Left lobe of liver (tissue), 2 donors: ENCODE measurements at regions not wholly inside any gene's neighbourhood (a gene's known extent, or its start where the extent isn't known, plus 50 kb on each side); places are given as distances from the start of the nearest gene placed in this dataset.

Source experiments
- ATAC-seq: fragments of 200-7000 bp; cut with Tn5 transposase; one replicate; pipeline ENCODE4 v1.9.1; 2020; ENCODE audit warnings: mild to moderate bottlenecking, moderate library complexity
- DNase-seq: peaks from one replicate; pipeline ENCODE4 v3.0.0-alpha.2; 2020; ENCODE audit warnings: low spot score
- donor health status: DM: no; HTN: no; CAD: no; lungs with moderate emphysema.
- donor health status: DM: no; HTN: yes; CAD: no.

DNA sequence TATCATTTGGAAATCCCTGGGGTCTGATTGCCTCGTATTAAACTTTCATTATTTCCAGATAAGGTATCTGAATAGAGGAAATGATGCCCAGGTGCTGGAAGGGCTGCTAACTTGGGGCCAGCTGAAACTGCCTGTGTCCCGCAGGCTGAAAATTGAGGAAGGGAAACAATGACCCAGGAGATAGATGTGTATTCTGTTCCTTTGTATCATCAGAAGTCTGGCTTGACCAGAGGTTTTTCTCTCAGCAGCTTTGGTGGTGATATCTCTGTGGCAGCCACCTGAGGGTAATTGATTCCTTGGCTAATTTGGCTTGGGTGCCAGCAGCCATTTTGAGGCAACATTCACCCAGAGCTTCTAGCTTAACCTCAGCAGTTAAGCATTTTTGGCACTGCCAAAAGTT lies 90.0 kb upstream of the STT3B start:
- ATAC-seq: no peak

DNA sequence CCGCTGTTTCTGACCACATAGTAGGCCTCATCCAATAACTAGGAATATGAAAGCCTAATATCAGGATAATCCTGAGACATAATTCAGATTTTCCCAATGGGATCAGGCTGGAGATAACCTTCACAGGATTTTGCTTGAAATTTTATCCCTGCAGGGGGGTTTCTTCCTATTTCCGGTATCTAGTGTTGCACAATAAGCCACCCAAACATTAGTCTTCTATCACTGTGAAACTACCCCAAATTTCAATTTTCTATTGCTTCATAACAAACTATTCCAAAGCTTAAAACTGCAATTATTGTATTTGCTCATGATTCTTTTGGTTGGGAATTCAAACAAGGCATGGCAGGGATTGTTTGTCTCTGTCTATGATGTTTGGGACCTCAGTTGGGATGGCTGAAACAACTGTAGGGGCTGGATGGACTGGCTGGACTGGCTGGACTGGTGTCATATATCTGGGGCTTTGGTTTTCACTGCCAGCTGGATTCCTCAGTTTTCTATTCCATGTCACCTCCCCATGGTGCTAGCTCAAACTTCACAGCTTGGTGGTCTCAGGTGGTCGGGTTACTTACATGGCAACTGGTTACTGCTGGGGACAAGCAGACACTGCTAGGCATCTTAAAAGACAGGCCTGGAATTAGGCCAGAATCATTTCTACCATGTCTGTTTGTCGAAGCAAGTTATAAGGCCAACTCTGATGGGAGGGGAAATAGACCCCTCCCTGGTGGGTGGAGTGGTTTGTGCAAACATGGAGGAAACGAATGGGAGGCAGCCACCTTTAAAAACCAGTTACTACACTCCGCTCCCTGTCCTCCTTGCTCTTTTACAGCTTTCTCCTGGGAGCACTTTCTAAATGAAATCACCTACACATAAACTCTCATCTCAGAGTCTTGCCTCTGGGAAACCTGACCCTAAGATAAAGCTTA lies 88.2 kb upstream of the STT3B start:
- ATAC-seq: no peak
- no peak for DNase-seq

More for the DNA sequence above, 90.0 kb upstream of the STT3B start:
- DNase-seq: no peak

DNA sequence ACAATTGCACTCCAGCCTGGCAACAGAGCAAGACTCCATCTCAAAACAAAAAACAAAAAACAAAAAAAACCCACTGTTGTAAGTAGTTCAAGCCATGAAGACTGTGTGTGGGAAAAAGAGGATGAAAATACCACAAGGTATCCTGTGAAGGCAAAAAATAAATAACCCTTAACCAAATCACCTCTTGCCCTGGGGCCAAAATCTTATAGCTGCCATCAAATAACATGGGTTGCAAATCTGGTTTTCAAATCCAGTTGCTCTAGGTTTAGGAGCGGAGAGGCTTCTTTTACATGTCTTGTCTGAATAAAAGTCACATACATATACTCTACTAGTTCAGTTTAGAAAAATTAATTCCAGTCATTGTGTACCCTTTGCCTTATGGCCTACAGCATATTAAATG lies 87.0 kb upstream of the STT3B start:
- DNase-seq: no peak
- no peak for ATAC-seq

- peak; percentile 95 for ATAC-seq
- DNase-seq: peak; percentile 60
These were observed 84.5 kb upstream of the STT3B start for GRCh38 chr3:31448035-31448881.

GRCh38 chr3:31448882-31449243 lies 83.9 kb upstream of the STT3B start:
- DNase-seq (no peak), ATAC-seq (no peak)

DNA sequence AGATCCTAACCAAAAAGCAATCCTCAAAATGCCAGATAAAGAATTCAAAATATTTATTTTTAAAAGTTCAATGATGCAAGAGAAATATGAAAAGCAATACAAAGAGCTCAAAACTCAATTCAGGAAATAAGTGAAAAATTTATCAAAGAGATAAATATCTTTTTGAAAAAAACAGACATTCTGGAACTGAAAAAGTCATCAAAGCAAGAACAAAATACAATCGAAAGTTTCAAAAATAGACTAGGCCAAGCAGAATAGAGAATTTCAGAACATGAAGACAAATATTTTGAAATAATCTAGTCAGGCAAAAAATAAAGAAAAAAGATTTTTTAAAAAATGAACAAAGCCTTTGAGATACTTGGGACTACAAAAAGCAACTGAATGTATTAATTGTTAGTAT lies 83.4 kb upstream of the STT3B start:
- DNase-seq: no peak
- no peak for ATAC-seq

GRCh38 chr3:31450345-31450744 lies 82.4 kb upstream of the STT3B start:
- no peak for ATAC-seq
- DNase-seq: no peak

- ATAC-seq (no peak), DNase-seq (no peak)
These were observed 80.1 kb upstream of the STT3B start for GRCh38 chr3:31452495-31453106.

GRCh38 chr3:31453430-31453829 lies 79.3 kb upstream of the STT3B start:
- ATAC-seq: no peak
- no peak for DNase-seq

DNA sequence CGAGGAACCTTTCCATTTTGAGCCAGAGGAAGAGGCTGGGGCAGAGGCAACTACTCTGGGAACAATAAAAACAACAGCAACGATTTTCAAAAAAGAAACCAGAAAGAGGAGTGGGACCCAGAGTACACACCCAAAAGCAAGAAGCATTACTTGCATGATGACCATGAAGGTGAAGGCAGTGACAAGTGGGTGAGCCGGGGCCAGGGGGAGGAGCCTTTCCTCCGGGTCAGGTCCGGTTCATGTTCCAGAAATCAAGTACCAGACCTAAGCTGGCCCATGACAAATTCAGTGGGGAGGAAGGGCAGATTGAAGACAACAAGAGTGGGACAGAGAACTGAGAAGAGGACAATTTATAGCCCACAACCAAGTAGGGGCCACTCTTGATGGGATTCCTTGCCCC lies 77.2 kb upstream of the STT3B start:
- ATAC-seq: no peak
- no peak for DNase-seq

- ATAC-seq: no peak
These were observed 76.4 kb upstream of the STT3B start for GRCh38 chr3:31456373-31456772.

DNA sequence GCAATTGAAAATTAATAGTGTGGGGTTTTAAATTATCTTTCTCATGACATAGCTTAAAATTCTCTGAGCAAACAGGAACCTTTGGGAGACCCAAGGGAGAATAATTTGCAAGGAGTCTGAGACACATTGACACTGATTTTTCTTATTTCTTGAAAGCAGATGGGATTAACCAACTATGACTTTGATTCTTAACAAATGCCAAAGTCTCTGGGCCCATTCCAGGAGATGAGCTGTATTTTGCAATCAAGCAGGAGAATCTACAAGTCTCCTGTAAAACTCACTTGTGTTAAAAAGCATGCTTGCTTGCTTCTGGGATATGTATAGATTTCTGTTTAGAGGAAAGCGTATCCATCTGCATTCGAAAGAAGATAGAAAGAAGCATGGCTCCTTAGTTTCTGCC lies 71.3 kb upstream of the STT3B start:
- DNase-seq (no peak), ATAC-seq (no peak)

More at GRCh38 chr3:31456373-31456772, 76.4 kb upstream of the STT3B start:
- DNase-seq: no peak

DNA sequence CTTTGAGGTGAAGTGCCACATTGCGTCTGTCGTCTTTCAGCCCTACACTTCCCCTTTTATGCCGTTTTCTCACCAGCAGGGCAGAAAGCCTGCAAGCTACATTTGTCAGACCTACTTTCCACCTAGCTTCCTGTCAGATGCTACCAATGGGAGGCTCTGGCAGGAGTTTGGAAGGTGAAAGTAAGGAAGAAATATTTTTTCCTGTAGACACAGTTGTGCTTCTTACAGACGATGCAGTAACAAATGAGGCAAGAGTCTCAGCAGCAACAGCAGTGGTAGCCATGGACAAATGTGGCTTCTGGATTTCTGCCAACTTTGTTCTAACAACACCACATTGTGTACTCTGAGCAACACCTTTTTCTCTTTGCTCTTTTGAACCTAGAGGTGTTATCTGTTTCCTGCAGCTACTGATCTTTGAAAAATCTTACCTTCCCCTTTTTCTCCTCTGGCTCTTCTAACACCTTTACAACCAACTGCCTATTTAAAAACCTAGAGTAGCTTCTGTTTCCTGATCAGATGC lies 70.6 kb upstream of the STT3B start:
- DNase-seq: no peak
- ATAC-seq: no peak

- ATAC-seq: no peak
- no peak for DNase-seq
These were observed 66.7 kb upstream of the STT3B start for GRCh38 chr3:31465999-31466398.

DNA sequence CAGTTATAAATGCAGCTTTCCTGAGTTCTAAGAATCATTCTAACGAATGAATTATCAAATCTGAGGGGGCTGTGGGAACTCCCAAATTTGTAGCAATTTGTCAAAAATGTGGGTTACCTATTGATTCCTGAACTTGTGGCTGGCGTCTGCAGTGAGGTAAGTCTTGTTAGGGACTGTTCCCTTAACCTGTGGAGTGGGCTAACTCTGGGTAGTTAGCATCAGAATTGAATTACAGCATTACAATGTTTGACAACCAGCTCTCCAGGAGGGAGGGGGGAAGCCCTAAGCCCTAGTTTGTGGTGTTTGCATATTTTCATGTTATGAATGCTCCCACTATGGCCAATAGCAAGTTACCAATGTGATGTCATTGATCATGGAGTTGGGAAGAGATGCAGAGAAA lies 65.9 kb upstream of the STT3B start:
- ATAC-seq: no peak
- no peak for DNase-seq

DNA sequence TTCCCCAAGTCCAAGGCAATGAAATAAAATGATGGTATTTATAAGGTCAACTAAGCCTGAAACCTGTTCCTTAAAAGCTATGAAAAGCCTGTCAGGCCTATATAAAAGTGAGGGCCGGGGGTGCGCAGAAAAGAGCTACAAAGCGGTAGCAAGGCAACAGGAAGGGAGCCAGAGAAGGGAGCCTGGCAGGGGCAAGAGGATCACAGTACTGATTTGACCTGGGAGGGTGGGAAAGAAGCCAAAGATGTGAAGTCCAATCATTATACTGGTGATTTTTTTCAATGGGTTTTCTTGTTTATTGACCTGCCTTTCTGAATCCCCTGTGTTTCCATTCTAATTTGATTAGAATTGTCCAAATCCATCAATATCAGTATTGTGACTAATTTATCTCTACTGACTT lies 64.3 kb upstream of the STT3B start:
- no peak for DNase-seq
- peak; percentile 68 for ATAC-seq

DNA sequence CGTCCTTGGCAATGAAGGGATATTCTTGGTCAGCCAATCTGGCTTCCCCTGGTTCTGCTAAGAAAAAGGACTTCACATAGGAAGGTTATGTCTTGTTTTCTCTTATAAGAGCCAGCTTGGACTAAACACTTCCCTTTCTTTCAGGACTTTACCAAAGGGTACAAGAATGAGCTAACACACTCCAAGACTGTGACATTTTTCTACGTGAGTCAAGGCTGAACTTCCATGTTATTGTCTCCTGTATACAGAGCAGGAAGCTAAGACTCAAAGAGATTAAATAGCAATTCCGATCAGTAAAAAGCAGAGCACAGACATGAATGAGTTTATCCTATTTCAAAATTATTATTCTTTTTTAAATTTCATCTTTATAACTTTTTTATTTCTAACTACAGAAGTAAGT lies 63.3 kb upstream of the STT3B start:
- DNase-seq: no peak
- ATAC-seq: no peak

DNA sequence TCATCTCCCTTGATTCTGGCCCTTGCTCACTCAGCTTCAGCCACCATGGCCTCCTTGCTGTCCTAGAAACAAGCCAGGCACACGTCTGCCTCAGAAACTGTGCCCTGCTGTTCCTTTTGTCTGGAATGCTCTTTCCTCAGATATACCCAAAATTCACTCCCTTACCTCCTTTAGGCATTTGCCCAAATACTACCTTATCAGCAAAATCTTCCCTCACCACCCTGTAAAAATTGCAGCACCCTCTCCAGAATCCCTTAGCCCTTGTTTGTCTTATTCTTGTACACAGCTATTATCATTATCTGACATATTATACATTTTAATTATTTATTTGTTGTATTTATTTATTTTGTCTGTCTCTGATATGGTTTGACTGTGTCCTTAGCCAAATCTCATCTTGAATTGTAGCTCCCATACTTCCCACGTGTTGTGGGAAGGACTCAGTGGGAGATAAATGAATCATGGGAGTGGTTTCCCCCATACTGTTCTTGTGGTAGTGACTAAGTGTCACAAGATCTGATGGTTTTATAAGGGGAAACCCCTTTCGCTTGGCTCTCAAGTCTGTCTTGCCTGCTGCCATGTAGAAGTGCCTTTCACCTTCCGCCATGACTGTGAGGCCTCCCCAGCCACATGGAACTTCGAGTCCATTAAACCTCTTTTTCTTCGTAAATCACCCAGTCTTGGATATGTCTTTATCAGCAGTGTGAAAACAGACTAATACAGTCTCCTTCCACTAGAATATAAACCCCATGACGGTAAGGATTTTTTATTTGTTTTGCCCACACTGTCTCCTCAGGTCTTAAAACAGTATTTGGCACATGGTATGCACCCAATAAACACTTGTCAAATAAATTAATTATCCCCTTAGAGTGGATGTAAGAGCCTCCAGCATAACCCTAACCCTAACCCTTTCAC lies 60.0 kb upstream of the STT3B start:
- DNase-seq (no peak), ATAC-seq (no peak)

DNA sequence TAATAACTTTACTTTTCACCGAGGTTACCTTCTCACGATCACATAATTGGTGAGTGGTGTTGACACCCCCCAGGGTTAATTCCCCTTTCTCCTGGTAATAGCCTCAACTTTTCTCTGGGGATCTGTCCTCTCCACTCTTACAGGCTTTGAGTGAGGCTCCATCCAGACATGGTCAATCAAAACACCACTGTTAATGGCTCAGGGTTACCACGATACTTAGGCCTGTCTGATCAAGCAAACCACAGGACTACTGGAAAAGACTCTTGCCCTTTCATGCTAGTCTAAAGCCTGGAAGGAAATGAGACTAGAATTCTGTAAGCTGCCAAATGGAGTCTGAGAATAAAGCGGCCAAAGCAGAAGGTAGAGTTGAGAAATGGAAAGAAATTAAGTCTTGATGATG lies 56.5 kb upstream of the STT3B start:
- DNase-seq (no peak), ATAC-seq (no peak)

GRCh38 chr3:31479431-31479830 lies 53.3 kb upstream of the STT3B start:
- DNase-seq (no peak), ATAC-seq (no peak)
